ENCODE measurements at regions not wholly inside any gene's neighbourhood (a gene's known extent, or its start where the extent isn't known, plus 50 kb on each side); places are given as distances from the start of the nearest gene placed in this dataset.

- no peak for DNase-seq (ENCODE audit: low read depth, low spot score)
- no peak overlapping the region for H3K4me3 ChIP-seq (ENCODE audit: low read length)
These were observed 668.7 kb downstream of the BRD1 start for GRCh38 chr22:49158741-49159564.

- H3K4me3 ChIP-seq (ENCODE audit: low read length): no peak overlapping the region
- DNase-seq (ENCODE audit: low read depth, low spot score): no peak
These were observed 669.9 kb downstream of the BRD1 start for GRCh38 chr22:49157529-49158339.

GRCh38 chr22:49156662-49157285 lies 670.9 kb downstream of the BRD1 start:
- no peak for DNase-seq (ENCODE audit: low read depth, low spot score)
- no peak overlapping the region for H3K4me3 ChIP-seq (ENCODE audit: low read length)

GRCh38 chr22:49155770-49156580 lies 671.7 kb downstream of the BRD1 start:
- H3K4me3 ChIP-seq (ENCODE audit: low read length): no peak overlapping the region
- no peak for DNase-seq (ENCODE audit: low read depth, low spot score)

- DNase-seq (ENCODE audit: low read depth, low spot score): no peak
- no peak overlapping the region for H3K4me3 ChIP-seq (ENCODE audit: low read length)
These were observed 672.5 kb downstream of the BRD1 start for GRCh38 chr22:49155039-49155769.

GRCh38 chr22:49154433-49154832 lies 673.2 kb downstream of the BRD1 start:
- H3K4me3 ChIP-seq (ENCODE audit: low read length): no peak overlapping the region
- DNase-seq (ENCODE audit: low read depth, low spot score): no peak

GRCh38 chr22:49153921-49154320 lies 673.8 kb downstream of the BRD1 start:
- H3K4me3 ChIP-seq (ENCODE audit: low read length): no peak overlapping the region
- no peak for DNase-seq (ENCODE audit: low read depth, low spot score)

GRCh38 chr22:49152939-49153770 lies 674.5 kb downstream of the BRD1 start:
- DNase-seq (ENCODE audit: low read depth, low spot score): no peak

GRCh38 chr22:49152127-49152938 lies 675.3 kb downstream of the BRD1 start:
- no peak for DNase-seq (ENCODE audit: low read depth, low spot score)
- no peak overlapping the region for H3K4me3 ChIP-seq (ENCODE audit: low read length)

More at GRCh38 chr22:49152939-49153770, 674.5 kb downstream of the BRD1 start:
- no peak overlapping the region for H3K4me3 ChIP-seq (ENCODE audit: low read length)

- no peak overlapping the region for H3K4me3 ChIP-seq (ENCODE audit: low read length)
- no peak for DNase-seq (ENCODE audit: low read depth, low spot score)
These were observed 676.2 kb downstream of the BRD1 start for GRCh38 chr22:49151256-49152126.

GRCh38 chr22:49150801-49151221 lies 676.9 kb downstream of the BRD1 start:
- H3K4me3 ChIP-seq (ENCODE audit: low read length): no peak overlapping the region
- no peak for DNase-seq (ENCODE audit: low read depth, low spot score)

GRCh38 chr22:49149721-49150608 lies 677.7 kb downstream of the BRD1 start:
- no peak overlapping the region for H3K4me3 ChIP-seq (ENCODE audit: low read length)
- no peak for DNase-seq (ENCODE audit: low read depth, low spot score)

GRCh38 chr22:49148895-49149418 lies 678.7 kb downstream of the BRD1 start:
- DNase-seq (ENCODE audit: low read depth, low spot score): no peak
- H3K4me3 ChIP-seq (ENCODE audit: low read length): no peak overlapping the region

GRCh38 chr22:49147617-49148175 lies 680.0 kb downstream of the BRD1 start:
- no peak for DNase-seq (ENCODE audit: low read depth, low spot score)
- no peak overlapping the region for H3K4me3 ChIP-seq (ENCODE audit: low read length)

Measured in Jurkat, Clone E6-1 (cell line).